OCI-LY7 (cell line): ENCODE measurements at regions not wholly inside any gene's neighbourhood (a gene's known extent, or its start where the extent isn't known, plus 50 kb on each side); places are given as distances from the start of the nearest gene placed in this dataset.

Experiments
- CTCF ChIP-seq: fragments of 200-600 bp; sonication (generic); conservative IDR thresholded peaks from 2 replicates; pipeline ENCODE4 v1.5.1; 2014; ENCODE audit warnings: mild to moderate bottlenecking, antibody characterized with exemption, low read length, moderate library complexity, mixed read lengths
- EZH2phosphoT487 ChIP-seq: fragments of 200-600 bp; sonication (generic); IDR thresholded peaks from 2 replicates; pipeline ENCODE4 v1.6.1; 2018; ENCODE audit warnings: low read depth, borderline replicate concordance, mild to moderate bottlenecking, mixed run types, antibody characterized with exemption, low read length, moderate library complexity, mixed read lengths

GRCh38 chr6:28794175-28795002, 129.4 kb downstream of the TRIM27 start:
- TF ChIP-seq CTCF (no peak), EZH2phosphoT487 (no peak)
